A673 (cell line): ENCODE measurements at regions not wholly inside any gene's neighbourhood (a gene's known extent, or its start where the extent isn't known, plus 50 kb on each side); places are given as distances from the start of the nearest gene placed in this dataset.
A peak's percentile ranks its signal among the peaks of the same experiment; 100 is the strongest.

Experiments used
- BruUV-seq: library from RNA; stranded (reverse); fragments of 400-500 nt; replicated peaks from 2 replicates; lab custom pipeline; 2021; lab: Mats Ljungman, UMichigan
- CTCF ChIA-PET: fragments of 300-600 bp; sonication (Branson Sonifier 250); formaldehyde crosslinking; loops from one replicate; lab custom pipeline; 2022; ENCODE audit warnings: antibody characterized with exemption; lab: Charles Lee
- POLR2A ChIA-PET: fragments of 300-600 bp; sonication (Branson Sonifier 250); formaldehyde crosslinking; loops from one replicate; lab custom pipeline; 2022; ENCODE audit warnings: antibody characterized with exemption; ENCODE audit not compliant: low non-redundant PET; lab: Charles Lee
- DNase-seq: peaks from one replicate; pipeline ENCODE4 v3.0.0-alpha.2; 2015; ENCODE audit warnings: low spot score
- H3K27ac ChIP-seq: fragments of 200-600 bp; sonication (generic); 2 replicates; pipeline ENCODE4 v1.5.1; 2016; ENCODE audit warnings: mixed run types, low read depth, mild to moderate bottlenecking, mixed read lengths, antibody characterized with exemption, low read length; ENCODE audit not compliant: poor library complexity, severe bottlenecking
- H3K27me3 ChIP-seq: fragments of 200-600 bp; sonication (generic); replicated peaks from 2 replicates; pipeline ENCODE4 v1.6.1; 2017; ENCODE audit warnings: mixed run types, low read depth, mild to moderate bottlenecking, mixed read lengths, antibody characterized with exemption, low read length; ENCODE audit not compliant: insufficient read depth, poor library complexity
- H3K36me3 ChIP-seq: fragments of 200-600 bp; sonication (generic); 2 replicates; pipeline ENCODE4 v1.6.1; 2016; ENCODE audit warnings: mixed run types, mild to moderate bottlenecking, mixed read lengths, antibody characterized with exemption, low read length; ENCODE audit not compliant: insufficient read depth, poor library complexity, severe bottlenecking
- H3K4me1 ChIP-seq: fragments of 200-600 bp; sonication (generic); 2 replicates; pipeline ENCODE4 v1.6.1; 2017; ENCODE audit warnings: mixed run types, mild to moderate bottlenecking, mixed read lengths, antibody characterized with exemption, low read length; ENCODE audit not compliant: insufficient read depth, poor library complexity, severe bottlenecking
- H3K4me3 ChIP-seq: fragments of 200-600 bp; sonication (generic); 2 replicates; pipeline ENCODE4 v1.5.1; 2016; ENCODE audit warnings: low read depth, mixed run types, mild to moderate bottlenecking, mixed read lengths, low read length; ENCODE audit not compliant: poor library complexity, severe bottlenecking
- H3K9me3 ChIP-seq: fragments of 200-600 bp; sonication (generic); 2 replicates; pipeline ENCODE4 v1.6.1; 2016; ENCODE audit warnings: mixed run types, low read depth, mild to moderate bottlenecking, mixed read lengths, antibody characterized with exemption, low read length; ENCODE audit not compliant: poor library complexity, severe bottlenecking
- CTCF ChIP-seq: fragments of 300-800, 200-600 bp; sonication (generic); conservative IDR thresholded peaks from 2 replicates; pipeline ENCODE4 v1.5.1; 2017; ENCODE audit warnings: low read depth, mild to moderate bottlenecking, antibody characterized with exemption, low read length, moderate library complexity, mixed read lengths
- EZH2 ChIP-seq: fragments of 200-600 bp; sonication (generic); IDR thresholded peaks from 2 replicates; pipeline ENCODE4 v1.6.1; 2017; ENCODE audit warnings: borderline replicate concordance, low read depth, mild to moderate bottlenecking, mixed read lengths, antibody characterized with exemption, low read length; ENCODE audit not compliant: poor library complexity, severe bottlenecking
- intact Hi-C: fragments of 100-400 bp; cut with micrococcal nuclease; formaldehyde crosslinking; loops from one replicate; pipeline ENCODE4 v1.10.0; 2022; ENCODE audit not compliant: unreplicated experiment

- no TSS peak for BruUV-seq
- no peak for DNase-seq
- Histone ChIP-seq H3K4me1 (no peaks in the 10 kb centered on the region), H3K27me3 (no peaks in the 10 kb centered on the region), H3K36me3 (no peaks in the 10 kb centered on the region), H3K4me3 (no peak overlapping the region), H3K27ac (no peak overlapping the region), H3K9me3 (no peaks in the 10 kb centered on the region)
- ChIA-PET CTCF (no interaction called here), POLR2A (no interaction called here)
- no peak for TF ChIP-seq EZH2
- no peak for TF ChIP-seq CTCF
- intact Hi-C loops, result no loop called here
Measured at GRCh38 chr9:106620866-106621265, 242.1 kb upstream of the ZNF462 start.

GRCh38 chr9:106621313-106622163 is 241.4 kb upstream of the ZNF462 start:
- no peak overlapping the region for H3K27ac ChIP-seq
- H3K4me1 ChIP-seq, result no peaks in the 10 kb centered on the region
- intact Hi-C loops, result no loop called here
- DNase-seq, result no peak
- CTCF ChIA-PET, result no interaction called here
- no peak overlapping the region for H3K4me3 ChIP-seq
- POLR2A ChIA-PET, result no interaction called here
- BruUV-seq, result no TSS peak
- no peaks in the 10 kb centered on the region for H3K36me3 ChIP-seq
- no peak for TF ChIP-seq EZH2
- no peak for TF ChIP-seq CTCF
- H3K27me3 ChIP-seq, result no peaks in the 10 kb centered on the region
- no peaks in the 10 kb centered on the region for H3K9me3 ChIP-seq

GRCh38 chr9:106622164-106622487 is 240.8 kb upstream of the ZNF462 start:
- Histone ChIP-seq H3K4me3 (no peak overlapping the region), H3K27ac (no peak overlapping the region), H3K36me3 (no peaks in the 10 kb centered on the region), H3K4me1 (no peaks in the 10 kb centered on the region), H3K27me3 (no peaks in the 10 kb centered on the region), H3K9me3 (no peaks in the 10 kb centered on the region)
- CTCF ChIA-PET, result no interaction called here
- intact Hi-C loops, result no loop called here
- TF ChIP-seq CTCF (no peak), EZH2 (no peak)
- peak; percentile 13 for DNase-seq
- no TSS peak for BruUV-seq
- POLR2A ChIA-PET, result no interaction called here
